Limb (tissue), 2 donors: ENCODE measurements at regions not wholly inside any gene's neighbourhood (a gene's known extent, or its start where the extent isn't known, plus 50 kb on each side); places are given as distances from the start of the nearest gene placed in this dataset.
"Not testable (repeated sequence)": the region's sequence is repeated elsewhere in the genome, so short reads cannot be mapped to it uniquely, and the experiment has no call there.

ENCODE experiments used
- DNase-seq, 2 donors: peaks; one replicate each; pipeline ENCODE4 v3.0.0-alpha.2; 2016; ENCODE audit errors: extremely low spot score in 2 of 2

- DNase-seq = no peak
Observed at GRCh38 chr4:23035521-23036056, 342.9 kb downstream of the GBA3 start.

DNA sequence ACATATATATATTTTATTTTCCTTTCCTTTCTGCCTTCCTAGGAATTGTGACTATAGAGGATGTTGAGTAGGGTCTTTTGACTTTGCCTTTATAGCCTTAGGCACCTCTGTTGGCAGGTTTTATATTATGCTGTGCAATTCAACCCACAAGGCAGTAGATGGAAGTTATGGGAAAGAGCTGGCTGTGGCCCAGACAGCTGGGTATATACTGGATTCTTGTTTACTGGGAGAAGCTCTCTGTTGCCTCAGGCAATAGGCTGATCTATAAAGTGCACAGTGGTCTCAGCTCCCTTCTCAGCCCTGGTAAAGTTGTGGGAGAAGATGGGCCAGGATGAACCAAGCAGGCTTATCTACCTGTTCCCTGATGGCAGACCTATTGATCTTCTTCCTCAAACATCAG lies 342.0 kb downstream of the GBA3 start:
- no peak for DNase-seq

- no peak for DNase-seq
Observed at GRCh38 chr4:23033796-23034195, 341.1 kb downstream of the GBA3 start.

- no peak for DNase-seq
Observed at GRCh38 chr4:23028875-23029274, 336.1 kb downstream of the GBA3 start.

GRCh38 chr4:23023666-23024065 lies 330.9 kb downstream of the GBA3 start:
- DNase-seq = no peak

DNA sequence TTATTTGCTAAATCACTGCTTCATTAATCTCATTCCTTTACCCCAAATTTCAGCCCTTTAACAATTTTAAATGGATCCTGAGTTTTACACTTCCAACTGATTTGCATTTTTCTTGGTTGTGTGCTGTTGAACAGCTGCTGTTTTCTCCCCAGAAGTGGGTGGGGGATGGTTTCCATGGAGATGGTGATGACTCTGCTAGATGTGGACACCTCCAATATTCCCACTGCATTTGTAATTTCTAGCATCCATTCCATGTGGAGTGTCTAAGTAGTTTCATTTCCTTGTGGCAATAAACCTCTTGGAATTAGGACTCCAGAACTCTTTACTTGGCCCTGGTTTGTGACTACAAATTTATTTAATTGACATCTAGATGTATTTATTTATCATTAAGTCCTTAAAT lies 330.4 kb downstream of the GBA3 start:
- no peak for DNase-seq

DNA sequence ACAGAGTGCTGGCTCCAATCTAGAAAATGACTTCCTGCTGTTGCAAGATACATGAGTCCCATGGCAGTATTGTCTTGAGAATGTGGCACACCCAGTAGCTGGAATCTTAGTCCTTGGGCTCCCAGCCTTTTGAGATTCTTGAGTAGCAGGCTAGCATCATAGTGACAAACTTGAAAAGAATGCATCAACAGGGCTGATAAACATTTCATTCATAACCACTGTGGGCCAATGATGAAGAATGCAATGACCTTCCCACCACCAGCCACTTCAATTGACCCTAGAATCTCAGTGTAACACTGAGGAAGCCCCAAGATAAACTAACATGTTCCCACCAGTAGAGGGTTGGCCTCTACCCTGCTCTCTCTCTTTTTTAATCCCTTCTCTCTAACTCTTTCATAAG lies 329.3 kb downstream of the GBA3 start:
- no peak for DNase-seq

DNA sequence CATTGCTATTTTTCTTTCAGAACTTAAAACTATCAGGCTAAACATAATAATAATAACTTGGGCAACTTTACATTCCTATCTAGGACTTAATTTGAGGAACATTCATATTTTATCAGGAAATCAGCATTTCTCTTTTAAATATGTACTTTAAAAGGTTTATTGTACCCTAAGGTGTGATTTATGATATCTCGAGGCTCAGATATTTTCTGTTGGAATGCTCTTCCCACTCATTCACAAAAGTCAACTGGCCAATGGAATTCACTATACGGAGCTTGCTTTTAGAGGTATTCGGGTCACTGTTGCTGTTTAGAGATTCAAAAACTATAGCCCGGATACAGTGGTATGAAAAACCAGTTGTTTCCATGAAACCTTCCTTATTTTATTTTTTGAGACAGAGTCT lies 328.3 kb downstream of the GBA3 start:
- DNase-seq = no peak

DNA sequence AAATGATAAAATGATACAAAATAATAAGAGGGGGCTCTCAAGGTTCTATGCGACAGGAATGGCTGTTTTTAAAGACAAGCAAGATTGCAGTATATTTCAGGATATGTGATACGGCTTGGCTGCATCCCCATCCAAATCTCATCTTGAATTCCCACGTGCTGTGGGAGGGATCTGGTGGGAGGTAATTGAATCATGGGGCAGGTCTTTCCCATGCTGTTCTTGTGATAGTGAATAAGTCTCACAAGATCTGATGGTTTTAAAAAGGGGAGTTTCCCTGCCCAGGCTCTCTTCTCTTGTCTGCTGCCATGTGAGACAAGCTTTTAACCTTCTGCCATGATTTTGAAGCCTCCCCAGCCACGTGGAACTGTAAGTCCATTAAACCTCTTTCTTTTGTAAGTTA lies 327.7 kb downstream of the GBA3 start:
- not testable (repeated sequence) for DNase-seq

DNA sequence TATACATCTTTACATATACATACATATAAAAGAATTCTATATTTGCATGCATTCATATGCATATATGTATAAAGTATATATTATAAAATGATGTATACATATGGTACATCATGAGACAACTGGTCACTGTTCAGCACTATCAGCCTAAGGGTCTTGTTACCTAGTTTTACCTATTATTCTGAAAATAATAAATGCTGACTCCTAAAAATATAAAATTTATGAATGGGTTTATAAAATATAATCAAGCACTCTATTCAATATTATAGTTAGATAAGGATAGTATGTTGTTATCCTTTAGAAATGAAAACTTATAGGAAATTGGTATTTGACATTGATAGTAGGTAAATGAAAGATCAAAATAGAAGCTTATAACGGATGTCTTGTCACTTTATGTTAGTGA lies 324.2 kb downstream of the GBA3 start:
- DNase-seq = no peak

DNA sequence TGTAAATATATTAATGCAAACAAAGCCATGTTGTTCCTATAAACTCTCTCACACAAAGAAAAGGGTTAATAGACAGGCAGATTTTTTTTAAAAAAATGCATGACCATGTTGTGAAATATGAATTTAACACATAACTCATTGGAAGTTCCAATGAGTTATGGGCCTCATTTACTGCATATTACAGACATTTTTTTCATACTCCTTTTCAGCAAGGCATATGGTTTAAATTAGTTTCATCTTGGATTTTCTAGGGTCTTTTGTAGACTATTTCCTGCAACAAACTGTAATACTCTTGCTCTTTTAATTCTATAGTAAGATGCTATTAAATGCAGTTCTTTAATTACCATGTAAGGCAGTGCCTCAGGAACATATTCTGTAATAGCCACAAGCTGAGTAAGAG lies 323.1 kb downstream of the GBA3 start:
- peak in 1 of 2 donors; percentile 6 for DNase-seq

DNA sequence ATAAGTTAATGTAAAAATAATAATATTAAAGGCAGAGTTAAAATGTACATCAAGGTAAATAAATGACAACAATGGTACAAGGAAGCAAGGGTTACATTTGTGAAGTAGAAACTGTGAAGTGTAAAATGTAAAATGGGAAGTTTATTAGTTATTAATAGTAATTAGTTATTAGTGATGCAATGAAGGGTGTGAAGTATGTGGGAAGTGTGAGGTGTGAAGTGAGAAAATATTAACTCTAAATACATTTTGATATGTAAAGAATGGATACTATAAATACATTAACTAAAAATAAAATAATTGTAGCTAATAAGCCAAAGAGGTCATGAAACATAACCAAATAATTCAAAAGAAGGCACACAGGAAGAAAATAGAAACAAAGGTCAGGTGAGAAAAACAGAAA lies 316.4 kb downstream of the GBA3 start:
- no peak for DNase-seq

DNA sequence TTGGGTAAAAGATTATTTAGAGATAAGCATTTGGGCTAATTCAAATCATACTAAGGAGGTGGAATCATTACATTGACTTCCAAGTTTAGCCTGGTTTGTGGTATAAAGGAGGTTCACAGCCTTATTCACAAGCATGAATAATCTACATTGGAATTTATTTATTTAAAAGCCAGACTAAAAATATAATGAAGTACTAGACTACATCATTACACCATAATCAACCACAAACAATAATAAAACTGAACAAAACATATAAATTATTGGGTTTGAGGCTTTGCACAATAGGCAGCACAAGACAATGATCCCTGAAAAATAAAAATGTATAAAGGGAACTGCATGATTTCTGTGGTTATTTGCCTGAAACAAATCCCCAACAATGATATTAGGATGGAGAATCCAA lies 314.0 kb downstream of the GBA3 start:
- DNase-seq = no peak

DNA sequence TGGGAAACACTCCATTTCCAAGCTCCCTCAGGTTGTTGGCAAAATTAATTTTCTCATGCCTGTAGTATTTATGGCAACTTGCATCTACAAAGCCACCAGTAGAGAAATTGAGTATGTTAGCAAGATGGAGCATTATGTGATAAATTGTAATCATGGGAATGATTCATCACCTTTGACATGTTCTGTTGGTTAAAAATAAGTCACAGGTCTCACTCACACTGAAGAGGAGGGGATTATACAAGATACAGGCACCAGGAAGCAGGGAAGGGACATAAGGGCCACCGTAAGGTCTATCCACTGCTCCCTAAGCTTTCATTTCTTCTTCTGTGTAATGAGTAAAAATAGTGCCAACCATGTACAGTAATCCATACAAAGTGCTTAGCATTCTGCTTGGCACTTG lies 313.0 kb downstream of the GBA3 start:
- no peak for DNase-seq

- DNase-seq = no peak
Observed at GRCh38 chr4:23001478-23001877, 308.7 kb downstream of the GBA3 start.

DNA sequence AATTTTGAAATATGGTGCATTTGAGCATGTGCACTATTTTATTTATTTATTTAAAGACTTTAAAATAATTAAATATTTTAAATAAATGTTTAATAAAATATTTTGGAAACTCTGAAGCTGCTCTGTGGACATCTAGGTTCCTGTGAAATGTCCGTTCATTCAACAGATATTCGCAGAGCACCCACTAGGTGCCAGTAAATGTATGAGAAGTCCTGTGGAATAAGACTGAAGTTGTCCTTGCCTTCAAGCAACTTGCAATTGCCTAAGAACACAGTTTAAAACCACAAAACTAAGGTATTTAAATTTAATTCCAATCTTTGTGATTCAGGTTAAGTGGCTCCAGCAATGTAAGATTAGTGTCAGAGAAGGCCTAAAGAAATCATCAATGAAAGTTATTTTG lies 306.7 kb downstream of the GBA3 start:
- no peak for DNase-seq

GRCh38 chr4:22997358-22998224 lies 304.9 kb downstream of the GBA3 start:
- no peak for DNase-seq

DNA sequence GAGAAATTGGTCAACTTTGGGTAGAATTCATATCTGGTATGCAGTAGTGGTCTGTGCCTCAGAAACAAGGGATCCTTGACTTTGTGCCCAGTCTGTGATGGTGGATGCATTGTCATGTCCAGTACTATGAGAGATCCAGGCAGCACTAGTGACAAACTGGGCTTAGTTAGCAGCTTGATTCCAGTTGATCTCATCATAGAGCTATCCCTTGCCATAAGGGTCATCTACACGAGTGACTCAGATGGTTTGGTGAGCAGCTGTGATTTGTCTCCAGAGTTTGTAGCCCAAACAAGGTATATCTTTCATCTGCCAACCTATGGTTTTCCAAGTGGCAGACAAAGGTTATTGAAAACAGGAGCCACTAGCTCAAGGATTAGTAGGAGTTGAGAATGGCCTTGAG lies 298.8 kb downstream of the GBA3 start:
- DNase-seq = no peak

- DNase-seq = no peak
Observed at GRCh38 chr4:22988526-22988925, 295.8 kb downstream of the GBA3 start.

- no peak for DNase-seq
Observed at GRCh38 chr4:22987870-22988269, 295.1 kb downstream of the GBA3 start.

DNA sequence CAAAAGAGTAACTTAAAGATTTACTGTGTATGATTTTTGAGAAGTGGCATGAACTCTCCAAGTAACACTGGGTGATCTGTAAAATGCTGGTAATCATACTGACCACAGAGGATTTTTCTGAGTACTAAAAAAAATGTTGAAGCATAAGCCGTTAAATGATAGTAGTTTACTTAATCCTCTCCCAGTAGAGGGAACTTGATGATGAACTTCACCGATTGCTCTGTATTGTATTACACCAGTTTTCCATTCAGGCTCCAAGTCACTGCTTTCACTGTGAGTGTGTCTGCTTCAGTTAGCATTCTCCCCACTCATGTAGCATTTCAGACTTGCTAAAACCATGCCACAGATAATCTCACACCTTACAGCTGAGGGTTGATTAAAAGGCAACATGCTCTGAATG lies 294.1 kb downstream of the GBA3 start:
- DNase-seq = no peak

GRCh38 chr4:22986262-22986661 lies 293.5 kb downstream of the GBA3 start:
- DNase-seq = no peak

DNA sequence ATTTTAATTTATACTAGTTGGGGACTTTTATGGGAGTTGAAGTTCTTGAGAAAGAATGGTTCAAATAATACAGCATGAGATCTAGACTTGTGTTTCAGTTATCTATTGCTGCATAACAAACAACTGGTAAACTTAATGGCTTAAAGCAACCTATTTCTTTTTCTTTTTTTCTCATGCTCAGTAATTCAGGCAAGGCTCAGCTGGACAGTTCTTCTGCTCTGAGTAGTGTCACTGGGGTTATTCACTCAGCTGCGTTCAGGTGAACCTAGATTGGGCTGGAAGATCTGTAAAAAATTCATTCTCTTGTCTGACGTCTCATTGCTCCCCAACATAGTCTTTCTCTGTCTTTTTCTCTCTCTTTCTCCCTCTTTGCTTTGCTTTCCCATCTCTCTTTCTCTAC lies 291.7 kb downstream of the GBA3 start:
- DNase-seq = no peak
